HG03469 (cell line): ENCODE measurements at regions not wholly inside any gene's neighbourhood (a gene's known extent, or its start where the extent isn't known, plus 50 kb on each side); places are given as distances from the start of the nearest gene placed in this dataset.

Experiments
- ATAC-seq: cut with Tn5 transposase; IDR thresholded peaks from one replicate; pipeline ENCODE4 v1.9.1; 2021; ENCODE audit warnings: mild to moderate bottlenecking, moderate library complexity, moderate number of reproducible peaks; ENCODE audit not compliant: unreplicated experiment

- ATAC-seq, result no peak
Measured at GRCh38 chr20:19945732-19946670, 71.2 kb upstream of the NAA20 start.

- ATAC-seq, result peak; percentile 43
Measured at GRCh38 chr20:19947611-19948264, 69.4 kb upstream of the NAA20 start.

- ATAC-seq, result no peak
Measured at GRCh38 chr20:19949195-19949867, 67.8 kb upstream of the NAA20 start.

DNA sequence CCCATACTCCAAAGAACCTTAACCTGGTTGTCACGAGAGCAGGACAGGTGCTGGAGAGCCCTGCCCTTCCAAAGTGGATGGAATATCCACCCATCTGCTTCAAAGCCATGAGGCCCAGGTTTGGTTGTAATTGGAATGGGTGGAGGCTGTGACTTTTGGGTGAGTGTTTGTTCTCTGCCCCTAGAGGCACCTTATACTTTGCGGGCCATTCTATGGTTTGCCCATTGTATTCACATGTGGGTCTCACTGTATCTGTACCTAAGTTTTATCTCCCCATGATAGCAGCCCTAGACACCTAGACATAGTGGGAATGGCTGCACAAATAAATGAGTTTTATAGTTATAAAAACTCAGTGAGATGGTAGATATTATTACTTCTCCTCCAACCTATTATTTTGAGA lies 67.1 kb upstream of the NAA20 start:
- ATAC-seq, result no peak

GRCh38 chr20:19952392-19952791 lies 64.8 kb upstream of the NAA20 start:
- ATAC-seq, result no peak

GRCh38 chr20:19953606-19954005 lies 63.6 kb upstream of the NAA20 start:
- ATAC-seq, result no peak

DNA sequence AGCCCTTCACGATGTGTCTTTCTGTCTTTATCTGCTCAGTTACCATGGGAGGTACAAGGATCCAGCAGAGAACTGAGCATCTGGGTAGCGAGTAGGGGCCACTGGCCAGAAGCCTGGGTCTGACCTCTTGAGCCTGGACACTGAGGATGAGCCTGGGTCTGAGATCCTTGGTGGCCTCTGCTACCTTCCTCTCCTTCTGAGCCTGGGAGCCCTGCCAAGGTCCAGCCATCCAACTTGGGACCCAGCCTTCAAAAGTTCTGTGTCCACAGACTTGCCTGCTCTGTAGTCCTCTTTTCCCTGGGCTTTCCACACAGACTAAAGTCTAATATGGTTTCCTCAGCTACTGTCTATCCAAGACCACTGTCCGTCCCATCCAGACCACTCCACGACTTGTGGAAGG lies 60.2 kb upstream of the NAA20 start:
- no peak for ATAC-seq

DNA sequence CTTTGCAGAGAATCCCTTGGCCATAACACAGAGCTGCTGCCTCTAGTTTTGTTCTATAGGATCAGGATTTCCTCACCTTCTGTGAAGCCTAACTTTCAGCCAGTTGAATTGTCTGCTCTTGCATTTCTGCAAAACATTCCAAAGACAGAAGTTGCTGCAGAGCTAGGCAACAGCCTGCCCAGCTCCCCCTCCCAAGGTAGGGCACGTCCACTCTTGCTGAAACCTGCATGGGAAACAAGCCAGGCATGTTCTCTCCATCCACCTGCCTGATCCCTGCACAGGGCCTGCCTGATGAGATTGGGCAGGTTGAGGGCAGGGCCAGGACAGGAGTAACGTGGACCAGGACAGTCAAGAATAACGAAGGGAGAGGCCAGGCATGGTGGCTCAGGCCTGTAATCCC lies 58.9 kb upstream of the NAA20 start:
- ATAC-seq, result no peak

GRCh38 chr20:19958928-19959327 lies 58.2 kb upstream of the NAA20 start:
- no peak for ATAC-seq

- ATAC-seq, result no peak
Measured at GRCh38 chr20:19960745-19961144, 56.4 kb upstream of the NAA20 start.

- no peak for ATAC-seq
Measured at GRCh38 chr20:19961293-19961692, 55.9 kb upstream of the NAA20 start.

GRCh38 chr20:19962958-19963357 lies 54.2 kb upstream of the NAA20 start:
- no peak for ATAC-seq

DNA sequence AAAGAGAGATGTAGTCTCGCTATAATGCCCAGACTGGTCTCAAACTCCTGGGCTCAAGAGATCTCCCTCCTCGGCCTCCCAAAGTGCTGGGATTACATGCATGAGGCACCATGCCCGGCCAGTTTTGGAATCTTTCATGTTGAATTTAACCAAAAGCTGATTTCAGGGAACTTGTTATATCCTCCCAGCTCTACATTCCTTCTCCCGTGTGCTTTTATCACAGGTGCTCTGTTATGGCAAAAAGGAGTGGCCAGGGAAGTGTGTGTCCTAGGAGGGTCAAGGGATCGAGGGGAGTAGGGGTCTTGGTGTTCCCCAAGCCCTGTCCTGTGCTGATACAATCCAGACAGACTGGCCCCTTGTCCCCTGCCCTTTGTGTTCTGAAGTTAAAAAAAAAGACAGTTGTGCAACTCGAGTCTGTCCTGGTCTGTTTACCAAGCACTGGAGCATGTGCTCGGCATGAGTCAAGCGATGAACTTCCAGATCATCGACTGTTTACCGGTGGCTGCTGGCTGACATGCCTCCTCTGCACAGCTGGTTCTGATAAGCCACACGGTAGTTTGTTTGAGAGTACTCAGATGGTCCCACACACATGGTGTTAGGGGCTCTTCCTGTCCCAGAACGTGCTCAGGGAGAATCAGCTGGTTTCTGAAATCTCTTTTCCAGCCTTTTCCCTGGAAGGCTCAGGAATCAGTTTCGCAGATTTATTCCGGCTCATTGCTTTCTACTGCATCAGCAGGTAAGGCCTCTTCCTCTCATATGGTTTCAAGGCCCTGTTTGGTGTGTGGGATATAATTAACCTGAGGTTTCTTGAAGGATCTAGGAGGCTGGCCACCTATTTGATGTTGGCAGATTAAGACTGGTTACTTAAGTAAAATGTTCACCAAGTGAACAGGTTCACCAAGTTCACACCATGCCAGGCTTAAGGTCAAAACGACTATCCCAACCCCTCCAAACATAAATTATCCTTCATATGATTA lies 52.6 kb upstream of the NAA20 start:
- no peak for ATAC-seq

DNA sequence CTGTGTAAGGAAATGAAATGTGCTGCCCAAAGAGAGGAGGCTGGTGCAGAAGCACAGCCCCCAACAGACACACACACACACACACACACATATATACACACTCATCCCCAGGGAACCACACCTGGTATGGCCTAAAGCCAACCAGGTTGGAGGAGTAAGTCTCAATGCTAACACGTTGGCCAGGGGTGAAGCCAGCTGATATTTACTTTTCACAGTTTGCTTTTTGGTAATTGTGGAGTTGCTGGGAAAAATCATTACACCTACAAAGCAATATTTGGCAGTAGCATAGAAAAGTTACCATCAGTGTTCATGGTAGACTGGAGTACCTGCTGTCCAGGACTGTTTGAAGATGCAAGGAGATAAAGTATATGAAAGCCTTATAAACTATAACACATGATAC lies 50.3 kb upstream of the NAA20 start:
- no peak for ATAC-seq
